Sciatic nerve (tissue), 2 donors: ENCODE measurements at regions not wholly inside any gene's neighbourhood (a gene's known extent, or its start where the extent isn't known, plus 50 kb on each side); places are given as distances from the start of the nearest gene placed in this dataset.

ENCODE experiments used
- ATAC-seq: fragments of 200-7000 bp; cut with Tn5 transposase; one replicate; pipeline ENCODE4 v1.9.1; 2020; ENCODE audit warnings: mild to moderate bottlenecking, moderate library complexity
- DNase-seq: peaks from one replicate; pipeline ENCODE4 v3.0.0-alpha.2; 2020; ENCODE audit warnings: low spot score
- intact Hi-C: fragments of 100-400 bp; cut with DNase I; formaldehyde crosslinking; loops from one replicate; pipeline ENCODE4 v1.14.2; 2022
- donor health status: DM: no; HTN: no; CAD: no.
- donor health status: DM: no; HTN: no; CAD: no.

GRCh38 chr15:98447069-98447468 is 201.3 kb upstream of the IGF1R start:
- intact Hi-C loops = no loop called here
- DNase-seq = no peak
- ATAC-seq = no peak

- ATAC-seq = no peak
- intact Hi-C loops = no loop called here
- DNase-seq = no peak
Observed at GRCh38 chr15:98451236-98451635, 197.1 kb upstream of the IGF1R start.

GRCh38 chr15:98452238-98452637 is 196.1 kb upstream of the IGF1R start:
- ATAC-seq (no peak), DNase-seq (no peak)
- intact Hi-C loops = no loop called here

GRCh38 chr15:98455904-98456303 is 192.4 kb upstream of the IGF1R start:
- DNase-seq (no peak), ATAC-seq (no peak)
- intact Hi-C loops = no loop called here

GRCh38 chr15:98476559-98476958 is 171.8 kb upstream of the IGF1R start:
- DNase-seq (no peak), ATAC-seq (no peak)
- intact Hi-C loops = no loop called here

- no peak for DNase-seq
- peak; percentile 20 for ATAC-seq
- intact Hi-C loops = no loop called here
Observed at GRCh38 chr15:98480844-98481243, 167.5 kb upstream of the IGF1R start.

- intact Hi-C loops = no loop called here
- no peak for ATAC-seq
- no peak for DNase-seq
Observed at GRCh38 chr15:98483575-98484130, 164.7 kb upstream of the IGF1R start.

GRCh38 chr15:98484914-98485313 is 163.4 kb upstream of the IGF1R start:
- DNase-seq = no peak
- intact Hi-C loops = no loop called here
- ATAC-seq = no peak

- ATAC-seq (no peak), DNase-seq (no peak)
- intact Hi-C loops = no loop called here
Observed at GRCh38 chr15:98485451-98485850, 162.9 kb upstream of the IGF1R start.

GRCh38 chr15:98493966-98494511 is 154.3 kb upstream of the IGF1R start:
- DNase-seq (no peak), ATAC-seq (no peak)
- intact Hi-C loops = no loop called here

- intact Hi-C loops = no loop called here
- DNase-seq (no peak), ATAC-seq (no peak)
Observed at GRCh38 chr15:98501192-98501591, 147.1 kb upstream of the IGF1R start.

- no peak for DNase-seq
- ATAC-seq = no peak
- intact Hi-C loops = no loop called here
Observed at GRCh38 chr15:98501632-98502031, 146.7 kb upstream of the IGF1R start.

GRCh38 chr15:98503970-98504369 is 144.4 kb upstream of the IGF1R start:
- intact Hi-C loops = no loop called here
- DNase-seq = no peak
- ATAC-seq = peak; percentile 70

GRCh38 chr15:98504998-98505397 is 143.3 kb upstream of the IGF1R start:
- intact Hi-C loops = no loop called here
- ATAC-seq (no peak), DNase-seq (no peak)

GRCh38 chr15:98505611-98506031 is 142.7 kb upstream of the IGF1R start:
- intact Hi-C loops = no loop called here
- DNase-seq (peak; percentile 84), ATAC-seq (peak; percentile 98)

- DNase-seq = no peak
- intact Hi-C loops = no loop called here
- ATAC-seq = no peak
Observed at GRCh38 chr15:98506172-98506571, 142.2 kb upstream of the IGF1R start.

- DNase-seq = no peak
- intact Hi-C loops = no loop called here
- no peak for ATAC-seq
Observed at GRCh38 chr15:98506711-98507110, 141.6 kb upstream of the IGF1R start.

- DNase-seq = no peak
- ATAC-seq = no peak
- intact Hi-C loops = no loop called here
Observed at GRCh38 chr15:98513428-98513986, 134.8 kb upstream of the IGF1R start.

GRCh38 chr15:98514034-98514622 is 134.2 kb upstream of the IGF1R start:
- DNase-seq = no peak
- intact Hi-C loops = no loop called here
- ATAC-seq = no peak

- peak; percentile 87 for ATAC-seq
- peak; percentile 74 for DNase-seq
- intact Hi-C loops = no loop called here
Observed at GRCh38 chr15:98518823-98519561, 129.3 kb upstream of the IGF1R start.
